NCI-H1092 treated with DMSO at 0.1 percent for 48 hours (cell line): ENCODE measurements at regions not wholly inside any gene's neighbourhood (a gene's known extent, or its start where the extent isn't known, plus 50 kb on each side); places are given as distances from the start of the nearest gene placed in this dataset.

ENCODE experiments used
- DNase-seq: peaks from one replicate; lab custom pipeline; 2025; lab: John Stamatoyannopoulos, UW

DNA sequence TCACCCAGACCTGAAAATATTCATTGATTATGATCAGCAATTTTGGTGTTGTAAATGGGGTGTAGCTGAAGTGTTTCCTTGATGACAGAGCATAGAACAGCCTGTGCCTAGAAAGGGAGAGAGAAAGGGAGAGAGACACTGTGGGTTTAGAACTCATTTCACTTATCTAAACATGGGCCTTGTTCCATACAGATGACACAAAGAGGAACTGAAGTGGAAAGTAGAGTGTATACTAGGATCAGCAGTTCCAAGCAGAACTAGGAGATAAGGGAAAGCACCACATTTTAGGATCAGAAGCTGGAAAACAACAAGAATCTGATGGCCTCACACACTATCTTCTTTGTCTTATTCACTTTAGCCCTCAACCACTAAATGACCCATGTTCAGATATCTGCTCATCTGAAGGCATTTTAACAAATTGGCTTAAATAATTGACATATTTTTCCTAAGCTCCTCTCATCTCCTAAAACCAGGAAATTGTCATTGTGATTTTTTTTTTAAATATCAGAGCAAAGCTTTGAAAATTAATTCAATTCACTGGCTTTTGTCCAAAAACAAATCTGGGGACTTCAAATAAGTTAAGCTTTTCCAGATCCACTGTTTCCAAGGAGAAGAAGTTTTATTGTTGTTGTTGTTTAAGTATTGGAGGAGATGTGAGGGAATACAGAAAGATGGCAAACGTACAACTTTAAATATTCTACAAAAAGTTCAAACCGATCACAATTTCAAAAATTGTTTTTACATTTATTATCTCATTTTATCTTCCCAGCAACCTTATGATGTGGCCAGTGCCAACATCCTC, 103.8 kb downstream of the LYPLAL1 start:
- no peak for DNase-seq

DNA sequence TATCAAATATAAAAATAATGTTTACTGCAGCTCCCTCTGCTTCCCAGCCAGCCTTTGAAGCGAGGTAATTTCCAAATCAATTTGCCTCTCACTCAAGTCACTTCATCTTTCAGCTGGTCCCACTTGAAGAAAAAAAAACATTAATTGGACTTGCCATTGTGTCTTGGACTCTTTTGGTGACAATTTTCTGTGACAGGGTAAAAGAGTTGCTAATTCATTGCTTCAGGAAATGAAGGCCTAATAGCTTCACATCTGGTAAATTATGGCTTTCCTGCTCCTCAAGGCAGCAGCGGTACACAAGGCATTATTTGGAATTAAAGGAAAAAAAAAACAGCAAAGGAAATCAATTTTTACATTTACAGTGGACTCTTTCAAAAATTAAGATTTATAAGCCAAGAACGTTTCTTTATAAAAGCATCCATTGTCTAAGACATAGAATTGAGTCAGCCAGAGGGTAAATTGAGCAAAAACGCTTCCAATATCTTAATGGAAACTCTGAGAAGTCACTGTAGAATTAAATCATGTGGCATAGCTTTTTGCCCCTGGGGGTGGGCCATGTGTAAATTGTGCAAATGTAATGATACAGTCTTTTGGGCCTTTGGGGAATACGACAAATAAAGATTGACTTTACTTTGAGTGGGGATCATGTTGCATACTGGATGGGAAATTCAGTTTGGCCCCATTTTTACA, 102.5 kb downstream of the LYPLAL1 start:
- DNase-seq = peak; percentile 40

DNA sequence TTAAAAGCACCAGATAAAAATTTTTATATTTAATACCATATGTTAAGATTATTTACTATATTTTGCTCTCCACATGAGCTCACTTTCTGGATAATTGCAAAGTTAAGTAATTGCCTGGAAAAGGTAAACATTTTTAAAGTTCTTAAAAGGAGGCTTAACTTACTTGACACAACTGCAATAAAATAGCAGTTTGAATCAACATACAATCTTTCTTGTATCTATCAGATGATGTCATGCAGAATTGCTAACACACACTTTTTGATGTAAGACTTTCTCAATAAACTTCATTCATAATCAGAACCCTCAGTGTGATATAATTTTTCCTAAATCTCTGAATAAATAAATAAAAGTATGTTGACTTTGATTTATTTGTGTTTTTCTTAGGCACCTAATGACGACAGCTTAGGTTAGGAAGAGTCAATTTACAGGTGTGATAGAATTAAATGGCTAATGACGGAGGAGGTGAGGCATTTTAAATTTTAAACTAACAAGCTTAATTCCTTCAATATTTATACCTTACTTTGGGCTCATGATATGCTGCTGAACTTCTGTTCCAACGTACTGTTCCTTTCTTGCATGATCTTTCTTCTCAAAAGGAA, 99.5 kb downstream of the LYPLAL1 start:
- DNase-seq = no peak

GRCh38 chr1:219271818-219272535, 98.3 kb downstream of the LYPLAL1 start:
- DNase-seq = peak; percentile 84

DNA sequence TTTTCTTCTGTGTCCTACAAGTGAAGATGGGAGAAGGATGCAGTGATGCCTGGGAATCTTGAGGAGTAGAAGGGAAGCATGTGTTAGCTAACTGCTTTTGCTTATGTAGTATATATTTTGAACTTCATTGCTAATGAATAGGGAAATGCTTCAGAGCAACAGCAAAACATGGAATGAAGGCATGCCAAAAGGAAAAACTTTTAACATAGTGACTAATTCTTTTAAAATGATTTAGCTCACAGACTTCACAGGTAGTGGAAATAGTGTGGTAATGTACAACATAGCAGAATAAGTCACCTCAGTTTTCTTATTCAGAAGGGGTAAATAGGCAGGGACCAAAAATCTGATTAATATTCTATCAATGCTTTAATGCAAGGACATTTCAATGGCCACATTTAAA, 95.5 kb downstream of the LYPLAL1 start:
- DNase-seq = no peak

DNA sequence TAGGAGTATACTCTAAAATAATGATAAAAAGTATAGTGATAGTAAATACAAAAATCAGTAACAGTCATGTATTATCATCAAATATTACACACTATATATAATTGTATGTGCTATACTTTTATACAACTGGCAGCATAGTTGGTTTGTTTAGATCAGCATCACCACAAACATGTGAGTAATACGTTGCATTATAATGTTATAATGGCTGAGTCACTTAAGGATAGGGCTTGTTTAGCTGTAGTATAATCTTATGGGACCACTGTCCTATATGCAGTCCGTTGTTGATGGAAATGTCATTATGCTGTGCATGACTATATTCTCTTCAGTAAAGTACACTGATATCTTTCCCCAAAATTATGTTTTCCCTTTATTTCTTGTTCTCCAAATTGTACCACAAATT, 92.8 kb downstream of the LYPLAL1 start:
- DNase-seq = no peak

- DNase-seq = peak; percentile 37
Observed at GRCh38 chr1:219265026-219265515, 91.4 kb downstream of the LYPLAL1 start.

GRCh38 chr1:219264561-219264960, 90.9 kb downstream of the LYPLAL1 start:
- peak; percentile 63 for DNase-seq
